ENCODE measurements at regions not wholly inside any gene's neighbourhood (a gene's known extent, or its start where the extent isn't known, plus 50 kb on each side); places are given as distances from the start of the nearest gene placed in this dataset.
A peak's percentile ranks its signal among the peaks of the same experiment; 100 is the strongest.

DNA sequence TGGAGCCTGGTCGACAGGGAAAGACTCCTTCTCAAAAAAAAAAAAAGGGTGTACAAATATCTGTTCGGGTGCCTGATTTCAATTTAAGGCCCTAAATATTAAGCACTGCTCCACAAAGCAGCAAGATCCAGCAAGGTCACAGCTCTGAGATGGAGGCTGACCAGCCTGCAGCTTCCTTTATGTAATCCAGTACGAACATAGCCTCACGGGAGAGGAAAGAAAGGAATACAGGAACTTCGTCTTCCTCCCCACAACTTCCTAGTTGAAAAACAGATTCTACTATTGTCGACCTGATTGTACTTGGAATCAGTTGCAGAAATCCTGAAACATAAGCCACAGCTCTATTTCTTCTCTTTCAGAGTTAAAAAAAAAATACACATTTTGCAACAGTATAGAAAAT, 53.5 kb upstream of the TBC1D9 start:
- peaks cover 0 to 3% (median 0%) of the 10 kb centered on the region in 4 experiments for H3K4me1 ChIP-seq (ENCODE audit: control extremely low read depth in 1 of 4, control insufficient read depth in 4 of 4, insufficient read depth in 4 of 4, low read length in 3 of 4)
- ChIA-PET CTCF (no interaction called here), POLR2A (no interaction called here)
- 0% methylated on average over 1 of the region's 6 CpGs for WGBS (ENCODE audit: insufficient coverage)
- no peaks in the 10 kb centered on the region for H3K27me3 ChIP-seq (replicated peaks in 2 of 5; ENCODE audit: control insufficient read depth in 4 of 5, insufficient read depth in 5 of 5, low read length in 4 of 5)
- H3K27ac ChIP-seq (ENCODE audit: insufficient read depth in 1 of 2, low read depth in 1 of 2, low read length in 2 of 2, poor library complexity in 1 of 2, severe bottlenecking in 2 of 2) = no peak overlapping the region
- H3K36me3 ChIP-seq (ENCODE audit: control insufficient read depth in 4 of 4, insufficient read depth in 4 of 4, low read length in 3 of 4) = no peaks in the 10 kb centered on the region
- no peak for DNase-seq
- H3K9me3 ChIP-seq (ENCODE audit: control extremely low read depth in 1 of 5, control insufficient read depth in 4 of 5, insufficient read depth in 2 of 5, low read depth in 1 of 5, low read length in 4 of 5) = no peaks in the 10 kb centered on the region
- no peak overlapping the region for H3K4me3 ChIP-seq (ENCODE audit: control insufficient read depth in 1 of 7, extremely low read depth in 1 of 7, insufficient read depth in 4 of 7, low read depth in 2 of 7, low read length in 6 of 7)

DNA sequence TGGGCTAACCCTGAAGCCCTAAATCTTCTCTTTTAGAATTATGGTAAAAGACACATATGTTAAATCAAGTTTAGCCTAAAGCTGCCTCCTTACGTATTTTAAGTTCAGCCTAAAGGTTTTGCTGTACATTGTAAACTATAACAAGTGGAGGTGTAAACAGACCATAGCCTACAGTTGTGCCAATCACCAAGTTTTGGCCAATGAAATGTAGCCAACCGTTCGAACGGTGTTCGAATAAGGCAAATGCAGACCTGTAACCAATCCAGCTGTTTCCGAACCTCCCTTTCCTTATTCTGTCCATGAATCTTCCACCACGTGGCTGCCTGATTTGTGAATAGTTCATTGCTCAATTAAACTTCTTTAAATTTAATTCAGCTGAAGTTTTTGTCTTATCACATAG, 52.1 kb upstream of the TBC1D9 start:
- 96% methylated on average over 4 of the region's 7 CpGs for WGBS (ENCODE audit: insufficient coverage)
- no peaks in the 10 kb centered on the region for H3K36me3 ChIP-seq (ENCODE audit: control insufficient read depth in 4 of 4, insufficient read depth in 4 of 4, low read length in 3 of 4)
- no peaks in the 10 kb centered on the region for H3K9me3 ChIP-seq (ENCODE audit: control extremely low read depth in 1 of 5, control insufficient read depth in 4 of 5, insufficient read depth in 2 of 5, low read depth in 1 of 5, low read length in 4 of 5)
- H3K27me3 ChIP-seq (replicated peaks in 2 of 5; ENCODE audit: control insufficient read depth in 4 of 5, insufficient read depth in 5 of 5, low read length in 4 of 5) = no peaks in the 10 kb centered on the region
- DNase-seq = no peak
- no peak overlapping the region for H3K27ac ChIP-seq (ENCODE audit: insufficient read depth in 1 of 2, low read depth in 1 of 2, low read length in 2 of 2, poor library complexity in 1 of 2, severe bottlenecking in 2 of 2)
- ChIA-PET POLR2A (no interaction called here), CTCF (no interaction called here)
- H3K4me1 ChIP-seq (ENCODE audit: control extremely low read depth in 1 of 4, control insufficient read depth in 4 of 4, insufficient read depth in 4 of 4, low read length in 3 of 4) = peaks cover 0 to 3% (median 0%) of the 10 kb centered on the region in 4 experiments
- H3K4me3 ChIP-seq (ENCODE audit: control insufficient read depth in 1 of 7, extremely low read depth in 1 of 7, insufficient read depth in 4 of 7, low read depth in 2 of 7, low read length in 6 of 7) = no peak overlapping the region

DNA sequence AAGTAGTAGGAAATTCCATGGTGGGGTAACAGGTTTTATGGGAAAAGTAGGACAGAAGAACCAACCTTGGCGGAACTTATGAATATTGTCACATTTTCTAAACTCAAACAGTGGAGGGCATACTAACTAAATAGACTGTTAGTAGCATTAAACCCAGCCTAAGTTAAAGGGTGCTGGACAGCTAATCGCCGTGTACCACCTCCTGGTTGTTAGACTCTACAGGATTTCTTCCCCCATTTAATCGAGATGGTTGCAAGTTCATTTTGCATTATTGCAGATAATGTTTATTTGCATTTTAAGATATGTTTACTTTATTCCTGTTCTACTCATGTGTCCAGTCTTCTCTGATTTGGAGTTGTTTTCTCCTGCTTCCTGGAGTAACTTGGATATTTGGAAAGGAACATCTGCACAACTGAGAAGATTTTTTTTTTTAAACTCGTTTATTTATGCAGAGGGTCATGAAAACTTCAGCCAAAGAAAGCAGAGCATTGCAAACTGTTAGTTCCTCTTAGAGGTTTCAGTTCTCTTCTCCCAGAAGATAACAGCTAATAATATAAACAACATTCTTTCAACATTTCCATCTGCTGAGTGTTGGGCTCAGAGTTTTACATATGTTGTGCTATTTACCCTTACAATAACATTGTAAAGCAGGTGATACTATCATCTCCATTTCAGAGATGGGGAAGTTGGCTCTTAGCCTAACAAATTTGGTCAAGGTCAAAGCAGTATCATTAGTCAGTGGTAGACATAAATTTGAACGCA, 51.5 kb upstream of the TBC1D9 start:
- H3K27ac ChIP-seq (ENCODE audit: insufficient read depth in 1 of 2, low read depth in 1 of 2, low read length in 2 of 2, poor library complexity in 1 of 2, severe bottlenecking in 2 of 2) = no peak overlapping the region
- POLR2A ChIA-PET = no interaction called here
- no peaks in the 10 kb centered on the region for H3K9me3 ChIP-seq (ENCODE audit: control extremely low read depth in 1 of 5, control insufficient read depth in 4 of 5, insufficient read depth in 2 of 5, low read depth in 1 of 5, low read length in 4 of 5)
- CTCF ChIA-PET = interaction anchor here (1.6 kb wide), 1 partner anchor 18 kb away, joined by 3 read pairs; no protein-coding TSS in a partner anchor
- 69% methylated on average over 4 of the region's 6 CpGs for WGBS (ENCODE audit: insufficient coverage)
- no peak overlapping the region for H3K4me3 ChIP-seq (ENCODE audit: control insufficient read depth in 1 of 7, extremely low read depth in 1 of 7, insufficient read depth in 4 of 7, low read depth in 2 of 7, low read length in 6 of 7)
- H3K36me3 ChIP-seq (ENCODE audit: control insufficient read depth in 4 of 4, insufficient read depth in 4 of 4, low read length in 3 of 4) = no peaks in the 10 kb centered on the region
- DNase-seq = peak in 1 of 3 donors; percentile 4
- no peaks in the 10 kb centered on the region for H3K27me3 ChIP-seq (replicated peaks in 2 of 5; ENCODE audit: control insufficient read depth in 4 of 5, insufficient read depth in 5 of 5, low read length in 4 of 5)
- H3K4me1 ChIP-seq (ENCODE audit: control extremely low read depth in 1 of 4, control insufficient read depth in 4 of 4, insufficient read depth in 4 of 4, low read length in 3 of 4) = peaks cover 0 to 3% (median 0%) of the 10 kb centered on the region in 4 experiments

DNA sequence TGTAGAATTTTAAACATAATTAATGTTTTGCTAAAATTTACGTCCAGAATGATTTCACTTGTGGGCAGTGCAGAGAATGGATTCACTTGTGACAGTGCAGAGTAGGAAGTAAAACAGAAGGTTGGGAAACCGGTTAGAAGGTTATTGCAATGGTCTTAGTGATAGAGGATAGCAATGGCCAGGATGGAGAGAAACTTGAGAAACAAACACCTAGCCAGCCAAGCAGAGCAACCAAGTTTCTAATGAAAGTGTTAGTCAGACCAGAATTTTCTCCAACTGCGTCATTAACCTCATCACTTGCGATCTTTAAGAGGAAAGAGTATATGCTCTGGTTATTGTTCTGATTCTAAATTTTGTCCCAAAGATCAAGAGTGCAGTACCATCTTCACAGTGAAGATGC, 50.0 kb upstream of the TBC1D9 start:
- no peaks in the 10 kb centered on the region for H3K36me3 ChIP-seq (ENCODE audit: control insufficient read depth in 4 of 4, insufficient read depth in 4 of 4, low read length in 3 of 4)
- H3K27me3 ChIP-seq (replicated peaks in 2 of 5; ENCODE audit: control insufficient read depth in 4 of 5, insufficient read depth in 5 of 5, low read length in 4 of 5) = no peaks in the 10 kb centered on the region
- no peak overlapping the region for H3K4me3 ChIP-seq (ENCODE audit: control insufficient read depth in 1 of 7, extremely low read depth in 1 of 7, insufficient read depth in 4 of 7, low read depth in 2 of 7, low read length in 6 of 7)
- ChIA-PET CTCF (interaction anchor here (1.6 kb wide), 1 partner anchor 16 kb away, joined by 3 read pairs; no protein-coding TSS in a partner anchor), POLR2A (no interaction called here)
- WGBS (ENCODE audit: insufficient coverage) = 100% methylated on average over 3 of the region's 4 CpGs
- H3K27ac ChIP-seq (ENCODE audit: insufficient read depth in 1 of 2, low read depth in 1 of 2, low read length in 2 of 2, poor library complexity in 1 of 2, severe bottlenecking in 2 of 2) = no peak overlapping the region
- no peaks in the 10 kb centered on the region for H3K9me3 ChIP-seq (ENCODE audit: control extremely low read depth in 1 of 5, control insufficient read depth in 4 of 5, insufficient read depth in 2 of 5, low read depth in 1 of 5, low read length in 4 of 5)
- H3K4me1 ChIP-seq (ENCODE audit: control extremely low read depth in 1 of 4, control insufficient read depth in 4 of 4, insufficient read depth in 4 of 4, low read length in 3 of 4) = peaks cover 0 to 3% (median 0%) of the 10 kb centered on the region in 4 experiments
- no peak for DNase-seq
